Activated CD4-positive, alpha-beta T cell treated with anti-CD3 and anti-CD28 coated beads for 36 hours (primary cell): ENCODE measurements at regions not wholly inside any gene's neighbourhood (a gene's known extent, or its start where the extent isn't known, plus 50 kb on each side); places are given as distances from the start of the nearest gene placed in this dataset.
"Not testable (repeated sequence)": the region's sequence is repeated elsewhere in the genome, so short reads cannot be mapped to it uniquely, and the experiment has no call there.

ENCODE experiments used
- ATAC-seq: fragments of 200-7000 bp; cut with Tn5 transposase; one replicate; pipeline ENCODE4 v1.10.0; 2021; ENCODE audit warnings: mild to moderate bottlenecking, moderate library complexity
- CTCF ChIA-PET: fragments of 350-600 bp; sonication (Branson Sonifier 250); formaldehyde crosslinking; loops from one replicate; lab custom pipeline; 2021; ENCODE audit warnings: antibody characterized with exemption; lab: Charles Lee
- POLR2A ChIA-PET: fragments of 350-600 bp; sonication (Branson Sonifier 250); formaldehyde crosslinking; loops from one replicate; lab custom pipeline; 2021; ENCODE audit warnings: antibody characterized with exemption, inconsistent platforms; lab: Charles Lee
- DNase-seq: peaks from one replicate; pipeline ENCODE4 v3.0.0-alpha.2; 2020
- H3K27ac Mint-ChIP-seq: one replicate; pipeline ENCODE4 v1.8.0; 2021; ENCODE audit warnings: mixed read lengths
- H3K27me3 Mint-ChIP-seq: one replicate; pipeline ENCODE4 v1.8.0; 2021; ENCODE audit warnings: mixed read lengths
- H3K36me3 Mint-ChIP-seq: one replicate; pipeline ENCODE4 v1.8.0; 2021; ENCODE audit warnings: low read depth, mixed read lengths
- H3K4me1 Mint-ChIP-seq: one replicate; pipeline ENCODE4 v1.8.0; 2021; ENCODE audit warnings: mixed read lengths
- H3K4me3 Mint-ChIP-seq: one replicate; pipeline ENCODE4 v1.8.0; 2021; ENCODE audit warnings: mild to moderate bottlenecking, moderate library complexity, mixed read lengths
- H3K9me3 Mint-ChIP-seq: one replicate; pipeline ENCODE4 v1.8.0; 2021; ENCODE audit warnings: low read depth, mixed read lengths
- intact Hi-C, 2 experiments: fragments of 100-400 bp; cut with DNase I in 1 of 2; cut with micrococcal nuclease in 1 of 2; formaldehyde crosslinking; loops; one replicate each; pipeline versions ENCODE4 v1.14.2 to v1.15.1; 2022 to 2024; cut with DNase I, micrococcal nuclease

GRCh38 chr1:143736562-143736961 lies 235.2 kb downstream of the FAM72C start:
- Mint-ChIP-seq H3K9me3 (no peaks in the 10 kb centered on the region), H3K27ac (no peak overlapping the region), H3K36me3 (no peaks in the 10 kb centered on the region), H3K4me1 (no peaks in the 10 kb centered on the region), H3K27me3 (peaks cover 30% of the 10 kb centered on the region), H3K4me3 (no peak overlapping the region)
- CTCF ChIA-PET = no interaction called here
- no peak for DNase-seq
- POLR2A ChIA-PET = no interaction called here
- no peak for ATAC-seq
- intact Hi-C loops = no loop called here

GRCh38 chr1:143735764-143736461 lies 235.9 kb downstream of the FAM72C start:
- DNase-seq = peak; percentile 39
- no peaks in the 10 kb centered on the region for H3K36me3 Mint-ChIP-seq
- no peak for ATAC-seq
- POLR2A ChIA-PET = no interaction called here
- no peak overlapping the region for H3K27ac Mint-ChIP-seq
- intact Hi-C loops = no loop called here
- H3K4me3 Mint-ChIP-seq = peak overlapping the region; percentile 36
- peaks cover 36% of the 10 kb centered on the region for H3K27me3 Mint-ChIP-seq
- no peaks in the 10 kb centered on the region for H3K4me1 Mint-ChIP-seq
- CTCF ChIA-PET = no interaction called here
- H3K9me3 Mint-ChIP-seq = no peaks in the 10 kb centered on the region

- POLR2A ChIA-PET, H3K4me3 Mint-ChIP-seq, ATAC-seq, intact Hi-C loops, DNase-seq, CTCF ChIA-PET, H3K4me1 Mint-ChIP-seq, H3K27ac Mint-ChIP-seq, H3K9me3 Mint-ChIP-seq, H3K36me3 Mint-ChIP-seq: not testable (repeated sequence)
- peaks cover 40% of the 10 kb centered on the region for H3K27me3 Mint-ChIP-seq
Observed at GRCh38 chr1:143734261-143734660, 237.5 kb downstream of the FAM72C start.

GRCh38 chr1:143730890-143731289 lies 240.9 kb downstream of the FAM72C start:
- H3K4me1 Mint-ChIP-seq, CTCF ChIA-PET, POLR2A ChIA-PET: not testable (repeated sequence)

GRCh38 chr1:143729449-143730111 lies 242.2 kb downstream of the FAM72C start:
- CTCF ChIA-PET, H3K36me3 Mint-ChIP-seq, POLR2A ChIA-PET, H3K4me1 Mint-ChIP-seq, H3K9me3 Mint-ChIP-seq: not testable (repeated sequence)
- intact Hi-C loops = loop anchor here in 1 of 2 experiments (10.0 kb wide), 1 partner anchor 65 kb away; no protein-coding TSS in a partner anchor
- H3K27ac Mint-ChIP-seq = peak overlapping the region; percentile 87
- H3K4me3 Mint-ChIP-seq = peak overlapping the region; percentile 35
- peaks cover 27% of the 10 kb centered on the region for H3K27me3 Mint-ChIP-seq
- ATAC-seq (peak; percentile 76), DNase-seq (peak; percentile 65)

More at GRCh38 chr1:143730890-143731289, 240.9 kb downstream of the FAM72C start:
- peaks cover 35% of the 10 kb centered on the region for H3K27me3 Mint-ChIP-seq
- H3K4me3 Mint-ChIP-seq, H3K27ac Mint-ChIP-seq, DNase-seq, intact Hi-C loops, H3K9me3 Mint-ChIP-seq, ATAC-seq, H3K36me3 Mint-ChIP-seq: not testable (repeated sequence)

GRCh38 chr1:143728802-143729448 lies 242.9 kb downstream of the FAM72C start:
- intact Hi-C loops = loop anchor here in 1 of 2 experiments (10.0 kb wide), 1 partner anchor 64 kb away; no protein-coding TSS in a partner anchor
- DNase-seq, H3K36me3 Mint-ChIP-seq, POLR2A ChIA-PET, H3K9me3 Mint-ChIP-seq, H3K27ac Mint-ChIP-seq, H3K4me1 Mint-ChIP-seq, CTCF ChIA-PET: not testable (repeated sequence)
- Mint-ChIP-seq H3K4me3 (peak overlapping the region; percentile 35), H3K27me3 (peaks cover 23% of the 10 kb centered on the region)
- peak; percentile 94 for ATAC-seq

- no peak overlapping the region for H3K4me3 Mint-ChIP-seq
- DNase-seq = no peak
- ATAC-seq = no peak
- no peak overlapping the region for H3K27ac Mint-ChIP-seq
- H3K27me3 Mint-ChIP-seq = peaks cover 26% of the 10 kb centered on the region
- no peaks in the 10 kb centered on the region for H3K9me3 Mint-ChIP-seq
- intact Hi-C loops = loop anchor here in 1 of 2 experiments (10.0 kb wide), 1 partner anchor 62 kb away; no protein-coding TSS in a partner anchor
- H3K4me1 Mint-ChIP-seq = peaks cover 2% of the 10 kb centered on the region
- ChIA-PET POLR2A (no interaction called here), CTCF (no interaction called here)
- H3K36me3 Mint-ChIP-seq = no peaks in the 10 kb centered on the region
Observed at GRCh38 chr1:143727263-143727662, 244.5 kb downstream of the FAM72C start.

- Mint-ChIP-seq H3K4me3 (peak overlapping the region; percentile 23), H3K27me3 (peaks cover 45% of the 10 kb centered on the region), H3K27ac (no peak overlapping the region), H3K4me1 (peaks cover 7% of the 10 kb centered on the region), H3K36me3 (no peaks in the 10 kb centered on the region), H3K9me3 (no peaks in the 10 kb centered on the region)
- no peak for ATAC-seq
- ChIA-PET POLR2A (no interaction called here), CTCF (no interaction called here)
- intact Hi-C loops = loop anchor here in 1 of 2 experiments (10.0 kb wide), 1 partner anchor 56 kb away; no protein-coding TSS in a partner anchor
- no peak for DNase-seq
Observed at GRCh38 chr1:143721024-143721373, 250.8 kb downstream of the FAM72C start.

GRCh38 chr1:143720087-143721023 lies 251.4 kb downstream of the FAM72C start:
- Mint-ChIP-seq H3K4me1 (peaks cover 7% of the 10 kb centered on the region), H3K4me3 (peak overlapping the region; percentile 23), H3K9me3 (no peaks in the 10 kb centered on the region), H3K27me3 (peaks cover 47% of the 10 kb centered on the region), H3K27ac (peak overlapping the region; percentile 62), H3K36me3 (no peaks in the 10 kb centered on the region)
- intact Hi-C loops = loop anchor here in 1 of 2 experiments (10.0 kb wide), 1 partner anchor 56 kb away; no protein-coding TSS in a partner anchor
- peak; percentile 55 for DNase-seq
- ChIA-PET CTCF (no interaction called here), POLR2A (no interaction called here)
- ATAC-seq = peak; percentile 79

- Mint-ChIP-seq H3K9me3 (no peaks in the 10 kb centered on the region), H3K4me1 (peaks cover 7% of the 10 kb centered on the region), H3K4me3 (no peak overlapping the region), H3K27me3 (peaks cover 47% of the 10 kb centered on the region), H3K36me3 (no peaks in the 10 kb centered on the region), H3K27ac (no peak overlapping the region)
- DNase-seq (no peak), ATAC-seq (no peak)
- CTCF ChIA-PET = no interaction called here
- intact Hi-C loops = no loop called here
- POLR2A ChIA-PET = no interaction called here
Observed at GRCh38 chr1:143718524-143718923, 253.3 kb downstream of the FAM72C start.

GRCh38 chr1:143718021-143718420 lies 253.8 kb downstream of the FAM72C start:
- H3K4me1 Mint-ChIP-seq = peaks cover 7% of the 10 kb centered on the region
- peaks cover 44% of the 10 kb centered on the region for H3K27me3 Mint-ChIP-seq
- no peaks in the 10 kb centered on the region for H3K36me3 Mint-ChIP-seq
- no peak overlapping the region for H3K27ac Mint-ChIP-seq
- ATAC-seq (no peak), DNase-seq (no peak)
- no peaks in the 10 kb centered on the region for H3K9me3 Mint-ChIP-seq
- POLR2A ChIA-PET = no interaction called here
- CTCF ChIA-PET = no interaction called here
- intact Hi-C loops = no loop called here
- no peak overlapping the region for H3K4me3 Mint-ChIP-seq
